Endodermal cell (in vitro differentiated cells): ENCODE measurements at regions not wholly inside any gene's neighbourhood (a gene's known extent, or its start where the extent isn't known, plus 50 kb on each side); places are given as distances from the start of the nearest gene placed in this dataset.

Source experiments
- DNase-seq: peaks from one replicate; pipeline ENCODE4 v3.0.0-alpha.2; 2017
- H3K27ac ChIP-seq: 2 replicates; pipeline ENCODE4 v1.5.1; 2013; ENCODE audit warnings: mild to moderate bottlenecking, low read depth, low read length, moderate library complexity
- H3K27me3 ChIP-seq: 2 replicates; pipeline ENCODE4 v1.6.1; 2013; ENCODE audit warnings: mild to moderate bottlenecking, low read length, moderate library complexity; ENCODE audit not compliant: insufficient read depth, control insufficient read depth, poor library complexity, severe bottlenecking
- H3K36me3 ChIP-seq: 2 replicates; pipeline ENCODE4 v1.7.0; 2013; ENCODE audit warnings: mild to moderate bottlenecking, low read length, moderate library complexity; ENCODE audit not compliant: control insufficient read depth, insufficient read depth
- H3K4me1 ChIP-seq: one replicate; pipeline ENCODE4 v1.7.0; 2013; ENCODE audit warnings: low read length; ENCODE audit not compliant: control insufficient read depth, insufficient read depth
- H3K4me3 ChIP-seq: 2 replicates; pipeline ENCODE4 v1.5.1; 2013; ENCODE audit warnings: mild to moderate bottlenecking, low read length, moderate library complexity
- H3K9ac ChIP-seq: 2 replicates; pipeline ENCODE4 v1.6.1; 2013; ENCODE audit warnings: mild to moderate bottlenecking, low read length, moderate library complexity; ENCODE audit not compliant: poor library complexity, severe bottlenecking; ENCODE audit errors: extremely low read depth
- H3K9me3 ChIP-seq: 2 replicates; pipeline ENCODE4 v1.6.1; 2013; ENCODE audit warnings: mild to moderate bottlenecking, low read length, moderate library complexity; ENCODE audit not compliant: control insufficient read depth
- H3K27ac Mint-ChIP-seq: 2 replicates; pipeline ENCODE4 v1.8.0; 2020; ENCODE audit warnings: mixed read lengths
- H3K27me3 Mint-ChIP-seq: 2 replicates; pipeline ENCODE4 v1.8.0; 2021; ENCODE audit warnings: mild to moderate bottlenecking, mixed read lengths; ENCODE audit not compliant: insufficient read depth
- H3K36me3 Mint-ChIP-seq: 2 replicates; pipeline ENCODE4 v1.8.0; 2020; ENCODE audit warnings: low read depth, mixed read lengths
- H3K4me1 Mint-ChIP-seq: 2 replicates; pipeline ENCODE4 v1.8.0; 2020; ENCODE audit warnings: mixed read lengths
- H3K4me3 Mint-ChIP-seq: 2 replicates; pipeline ENCODE4 v1.8.0; 2020; ENCODE audit warnings: mild to moderate bottlenecking, moderate library complexity, mixed read lengths
- H3K9me3 Mint-ChIP-seq: 2 replicates; pipeline ENCODE4 v1.8.0; 2020; ENCODE audit warnings: mild to moderate bottlenecking, mixed read lengths
- WGBS, 2 experiments: methylation state at CpG; one replicate each; pipeline versions ENCODE4 v1.1.5 to v1.1.7; 2013; ENCODE audit warnings: missing lambda C conversion rate in 2 of 2, mixed read lengths in 1 of 2; ENCODE audit not compliant: insufficient coverage in 1 of 2, insufficient read length in 1 of 2; 5-methylcytosine and 5-hydroxymethylcytosine counted together
- TF ChIP-seq, protein P1 (sequence below): fragments of 200-600 bp; sonication (generic); conservative IDR thresholded peaks from 2 replicates; pipeline ENCODE4 v1.5.0; 2021; ENCODE audit warnings: antibody characterized with exemption, mild to moderate bottlenecking

DNA sequence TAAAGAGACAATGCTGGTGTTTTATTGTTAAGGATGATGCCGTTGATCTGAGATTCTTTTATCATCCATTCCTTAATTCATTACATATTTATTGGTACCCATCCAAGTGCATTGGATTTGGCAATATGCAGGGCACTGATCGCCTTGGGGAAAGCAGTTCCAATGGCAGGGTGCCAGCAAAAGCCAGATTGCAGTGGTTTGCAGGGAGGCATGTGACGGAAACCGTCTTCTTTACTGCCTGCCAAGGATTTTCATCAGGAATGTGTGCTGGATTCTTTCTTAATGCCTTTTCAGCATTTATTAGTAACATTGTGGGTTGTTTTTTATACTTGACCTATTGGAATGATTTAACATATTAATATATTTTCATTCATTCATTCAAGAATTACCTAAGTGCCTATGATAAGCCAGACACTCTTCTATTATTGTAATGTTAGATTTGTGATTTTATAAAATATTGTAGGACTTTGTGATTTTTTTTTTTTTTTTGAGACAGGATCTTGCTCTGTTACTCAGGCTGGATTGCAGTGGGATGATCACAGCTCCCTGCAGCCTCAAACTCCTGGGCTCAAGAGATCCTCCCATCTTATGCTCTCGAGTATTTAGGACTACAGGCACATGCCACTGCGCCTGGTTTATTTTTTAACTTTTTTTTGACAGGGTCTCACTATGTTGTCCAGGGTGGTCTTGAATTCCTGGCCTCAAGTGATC lies 93.4 kb upstream of the TNRC6A start:
- Mint-ChIP-seq H3K9me3 (peaks cover 3% of the 10 kb centered on the region), H3K4me3 (no peak overlapping the region), H3K4me1 (no peaks in the 10 kb centered on the region), H3K36me3 (no peaks in the 10 kb centered on the region), H3K27ac (no peak overlapping the region), H3K27me3 (no peaks in the 10 kb centered on the region)
- H3K9ac ChIP-seq = no peak overlapping the region
- no peak for DNase-seq
- no peaks in the 10 kb centered on the region for H3K4me1 ChIP-seq
- no peaks in the 10 kb centered on the region for H3K27me3 ChIP-seq
- TF ChIP-seq, protein P1, sequence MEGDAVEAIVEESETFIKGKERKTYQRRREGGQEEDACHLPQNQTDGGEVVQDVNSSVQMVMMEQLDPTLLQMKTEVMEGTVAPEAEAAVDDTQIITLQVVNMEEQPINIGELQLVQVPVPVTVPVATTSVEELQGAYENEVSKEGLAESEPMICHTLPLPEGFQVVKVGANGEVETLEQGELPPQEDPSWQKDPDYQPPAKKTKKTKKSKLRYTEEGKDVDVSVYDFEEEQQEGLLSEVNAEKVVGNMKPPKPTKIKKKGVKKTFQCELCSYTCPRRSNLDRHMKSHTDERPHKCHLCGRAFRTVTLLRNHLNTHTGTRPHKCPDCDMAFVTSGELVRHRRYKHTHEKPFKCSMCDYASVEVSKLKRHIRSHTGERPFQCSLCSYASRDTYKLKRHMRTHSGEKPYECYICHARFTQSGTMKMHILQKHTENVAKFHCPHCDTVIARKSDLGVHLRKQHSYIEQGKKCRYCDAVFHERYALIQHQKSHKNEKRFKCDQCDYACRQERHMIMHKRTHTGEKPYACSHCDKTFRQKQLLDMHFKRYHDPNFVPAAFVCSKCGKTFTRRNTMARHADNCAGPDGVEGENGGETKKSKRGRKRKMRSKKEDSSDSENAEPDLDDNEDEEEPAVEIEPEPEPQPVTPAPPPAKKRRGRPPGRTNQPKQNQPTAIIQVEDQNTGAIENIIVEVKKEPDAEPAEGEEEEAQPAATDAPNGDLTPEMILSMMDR = no peak
- H3K36me3 ChIP-seq = no peaks in the 10 kb centered on the region
- WGBS, 2 experiments = 87 to 100% methylated on average over 2 to 5 of the region's 6 CpGs
- no peak overlapping the region for H3K27ac ChIP-seq
- H3K9me3 ChIP-seq = no peaks in the 10 kb centered on the region
- no peak overlapping the region for H3K4me3 ChIP-seq

DNA sequence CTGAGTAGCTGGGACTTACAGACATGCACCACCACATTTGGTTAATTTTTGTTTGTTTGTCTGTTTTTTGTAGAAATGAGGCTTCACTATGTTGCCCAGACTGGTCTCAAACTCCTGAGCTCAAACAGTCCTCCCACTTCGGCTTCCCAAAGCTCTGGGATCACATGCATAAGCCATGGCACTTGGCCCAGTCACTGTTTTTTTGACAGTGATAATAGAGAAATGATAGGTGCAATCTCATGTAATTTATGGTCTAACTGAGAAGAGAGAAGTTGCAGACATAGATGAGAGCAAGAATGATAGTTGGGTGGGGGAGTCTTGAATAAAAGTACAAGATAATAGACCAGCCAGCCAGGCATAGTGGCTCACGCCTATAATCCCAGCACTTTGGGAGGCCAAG lies 89.7 kb upstream of the TNRC6A start:
- H3K9ac ChIP-seq = no peak overlapping the region
- TF ChIP-seq, protein P1 = no peak
- H3K36me3 ChIP-seq = no peaks in the 10 kb centered on the region
- no peaks in the 10 kb centered on the region for H3K4me1 ChIP-seq
- Mint-ChIP-seq H3K4me1 (no peaks in the 10 kb centered on the region), H3K27me3 (no peaks in the 10 kb centered on the region), H3K9me3 (no peaks in the 10 kb centered on the region), H3K4me3 (no peak overlapping the region), H3K36me3 (no peaks in the 10 kb centered on the region), H3K27ac (no peak overlapping the region)
- H3K27me3 ChIP-seq = no peaks in the 10 kb centered on the region
- DNase-seq = no peak
- H3K4me3 ChIP-seq = no peak overlapping the region
- WGBS, 2 experiments = 91 to 93% methylated on average over 1 to 2 of the region's 2 CpGs
- no peak overlapping the region for H3K27ac ChIP-seq
- no peaks in the 10 kb centered on the region for H3K9me3 ChIP-seq

DNA sequence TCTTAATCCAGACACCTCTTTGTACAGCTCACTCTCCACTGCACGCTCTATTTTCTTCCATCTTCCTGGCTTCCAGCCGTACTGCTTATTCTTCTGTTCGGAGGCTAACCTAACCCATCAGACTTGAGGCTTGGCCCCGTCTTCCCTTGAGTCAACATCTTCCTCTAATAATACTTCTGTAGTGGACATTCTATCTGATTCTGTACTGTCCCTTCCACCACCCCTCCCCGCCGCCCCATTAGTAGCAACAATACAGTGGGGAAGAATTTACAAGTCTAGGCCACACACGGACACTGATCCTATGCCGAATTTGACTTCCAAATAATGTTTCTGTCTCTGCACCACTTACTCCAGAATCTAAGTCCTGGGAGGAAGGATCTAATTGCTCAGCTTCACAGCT lies 86.0 kb upstream of the TNRC6A start:
- Mint-ChIP-seq H3K27ac (no peak overlapping the region), H3K36me3 (no peaks in the 10 kb centered on the region), H3K4me3 (no peak overlapping the region), H3K9me3 (no peaks in the 10 kb centered on the region), H3K27me3 (no peaks in the 10 kb centered on the region), H3K4me1 (no peaks in the 10 kb centered on the region)
- Histone ChIP-seq H3K4me3 (no peak overlapping the region), H3K36me3 (no peaks in the 10 kb centered on the region), H3K9me3 (no peaks in the 10 kb centered on the region), H3K27ac (no peak overlapping the region), H3K4me1 (no peaks in the 10 kb centered on the region), H3K9ac (no peak overlapping the region), H3K27me3 (no peaks in the 10 kb centered on the region)
- WGBS, 2 experiments = 88 to 100% methylated on average over 3 to 8 of the region's 8 CpGs
- no peak for DNase-seq
- TF ChIP-seq, protein P1 = no peak
